Smooth muscle cell (in vitro differentiated cells): ENCODE measurements at regions not wholly inside any gene's neighbourhood (a gene's known extent, or its start where the extent isn't known, plus 50 kb on each side); places are given as distances from the start of the nearest gene placed in this dataset.

Experiments
- DNase-seq: peaks from one replicate; lab custom pipeline; 2025; ENCODE audit not compliant: unreplicated experiment; lab: John Stamatoyannopoulos, UW
- H2AFZ ChIP-seq: fragments of 200-600 bp; sonication (generic); 2 replicates; pipeline ENCODE4 v1.6.0; 2016; ENCODE audit warnings: antibody characterized with exemption, low read depth, mild to moderate bottlenecking
- H3F3A ChIP-seq: fragments of 200-600 bp; sonication (generic); 2 replicates; pipeline ENCODE4 v1.6.0; 2017; ENCODE audit warnings: antibody characterized with exemption, low read depth
- H3K27ac ChIP-seq: fragments of 200-600 bp; sonication (generic); 2 replicates; pipeline ENCODE4 v1.5.1; 2016; ENCODE audit warnings: low read depth, mild to moderate bottlenecking
- H3K27me3 ChIP-seq: fragments of 200-600 bp; sonication (generic); 2 replicates; pipeline ENCODE4 v1.6.1; 2016; ENCODE audit warnings: low read depth, mild to moderate bottlenecking
- H3K36me3 ChIP-seq: fragments of 200-600 bp; sonication (generic); 2 replicates; pipeline ENCODE4 v1.5.1; 2016; ENCODE audit warnings: low read depth
- H3K4me1 ChIP-seq: fragments of 200-600 bp; sonication (generic); 2 replicates; pipeline ENCODE4 v1.5.1; 2016; ENCODE audit warnings: low read depth
- H3K4me2 ChIP-seq: fragments of 200-600 bp; sonication (generic); 2 replicates; pipeline ENCODE4 v1.6.0; 2016; ENCODE audit warnings: mild to moderate bottlenecking
- H3K4me3 ChIP-seq: fragments of 200-600 bp; sonication (generic); 2 replicates; pipeline ENCODE4 v1.5.1; 2016; ENCODE audit warnings: mild to moderate bottlenecking
- H3K79me2 ChIP-seq: fragments of 200-600 bp; sonication (generic); 2 replicates; pipeline ENCODE4 v1.6.0; 2016; ENCODE audit warnings: low read depth, mild to moderate bottlenecking
- H3K9ac ChIP-seq: fragments of 200-600 bp; sonication (generic); 2 replicates; pipeline ENCODE4 v1.6.0; 2016; ENCODE audit warnings: low read depth
- H3K9me3 ChIP-seq: fragments of 200-600 bp; sonication (generic); replicated peaks from 2 replicates; pipeline ENCODE4 v1.5.1; 2016; ENCODE audit warnings: low read depth
- H4K20me1 ChIP-seq: fragments of 200-600 bp; sonication (generic); 2 replicates; pipeline ENCODE4 v1.6.0; 2016; ENCODE audit warnings: low read depth
- WGBS: methylation state at CpG from one replicate; pipeline ENCODE4 v1.1.7; 2016; ENCODE audit warnings: low lambda C conversion rate; 5-methylcytosine and 5-hydroxymethylcytosine counted together
- TF ChIP-seq, protein P1 (sequence below): fragments of 200-600 bp; sonication (generic); IDR thresholded peaks from 2 replicates; pipeline ENCODE4 v1.5.1; 2017; ENCODE audit warnings: borderline replicate concordance, mild to moderate bottlenecking, antibody characterized with exemption; ENCODE audit not compliant: insufficient read depth, poor library complexity, severe bottlenecking

- no peak overlapping the region for H3K4me3 ChIP-seq
- H3K4me2 ChIP-seq: peak overlapping the region; percentile 18
- no peaks in the 10 kb centered on the region for H3F3A ChIP-seq
- no peaks in the 10 kb centered on the region for H4K20me1 ChIP-seq
- no peak overlapping the region for H2AFZ ChIP-seq
- no peak for DNase-seq
- peaks cover 9% of the 10 kb centered on the region for H3K4me1 ChIP-seq
- H3K79me2 ChIP-seq: no peaks in the 10 kb centered on the region
- no peaks in the 10 kb centered on the region for H3K36me3 ChIP-seq
- H3K27me3 ChIP-seq: no peaks in the 10 kb centered on the region
- 47% methylated on average over 6 of the region's 6 CpGs for WGBS
- no peaks in the 10 kb centered on the region for H3K9me3 ChIP-seq
- TF ChIP-seq, protein P1, sequence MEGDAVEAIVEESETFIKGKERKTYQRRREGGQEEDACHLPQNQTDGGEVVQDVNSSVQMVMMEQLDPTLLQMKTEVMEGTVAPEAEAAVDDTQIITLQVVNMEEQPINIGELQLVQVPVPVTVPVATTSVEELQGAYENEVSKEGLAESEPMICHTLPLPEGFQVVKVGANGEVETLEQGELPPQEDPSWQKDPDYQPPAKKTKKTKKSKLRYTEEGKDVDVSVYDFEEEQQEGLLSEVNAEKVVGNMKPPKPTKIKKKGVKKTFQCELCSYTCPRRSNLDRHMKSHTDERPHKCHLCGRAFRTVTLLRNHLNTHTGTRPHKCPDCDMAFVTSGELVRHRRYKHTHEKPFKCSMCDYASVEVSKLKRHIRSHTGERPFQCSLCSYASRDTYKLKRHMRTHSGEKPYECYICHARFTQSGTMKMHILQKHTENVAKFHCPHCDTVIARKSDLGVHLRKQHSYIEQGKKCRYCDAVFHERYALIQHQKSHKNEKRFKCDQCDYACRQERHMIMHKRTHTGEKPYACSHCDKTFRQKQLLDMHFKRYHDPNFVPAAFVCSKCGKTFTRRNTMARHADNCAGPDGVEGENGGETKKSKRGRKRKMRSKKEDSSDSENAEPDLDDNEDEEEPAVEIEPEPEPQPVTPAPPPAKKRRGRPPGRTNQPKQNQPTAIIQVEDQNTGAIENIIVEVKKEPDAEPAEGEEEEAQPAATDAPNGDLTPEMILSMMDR: no peak
- no peak overlapping the region for H3K9ac ChIP-seq
- H3K27ac ChIP-seq: no peak overlapping the region
These were observed 241.4 kb upstream of the DYNLRB2 start for GRCh38 chr16:80299416-80299815.

DNA sequence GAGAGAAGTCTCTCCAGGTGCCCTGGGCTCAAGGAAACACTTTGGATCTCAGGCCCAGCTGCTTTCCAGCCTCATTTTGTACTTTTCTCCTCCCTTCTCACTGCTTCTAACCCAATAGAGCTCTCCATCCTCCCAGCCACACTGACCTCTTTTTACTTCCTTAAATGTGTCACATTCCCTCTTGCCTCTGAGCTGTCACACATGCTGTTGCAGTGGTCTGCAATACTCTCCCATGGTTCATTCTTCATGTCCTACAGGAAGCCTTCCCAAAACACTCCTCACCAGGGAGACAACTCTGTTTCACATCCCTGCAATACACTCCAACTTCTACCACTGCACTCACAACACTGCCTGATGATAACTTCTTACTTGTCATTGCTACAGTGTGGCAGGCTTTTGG lies 242.1 kb upstream of the DYNLRB2 start:
- Histone ChIP-seq H3K27me3 (no peaks in the 10 kb centered on the region), H3K36me3 (no peaks in the 10 kb centered on the region), H3F3A (no peaks in the 10 kb centered on the region), H3K9me3 (no peaks in the 10 kb centered on the region), H3K27ac (no peak overlapping the region), H3K4me2 (peak overlapping the region; percentile 18), H4K20me1 (no peaks in the 10 kb centered on the region), H3K79me2 (no peaks in the 10 kb centered on the region), H3K9ac (no peak overlapping the region), H2AFZ (no peak overlapping the region), H3K4me3 (no peak overlapping the region), H3K4me1 (peaks cover 4% of the 10 kb centered on the region)
- no peak for DNase-seq
- TF ChIP-seq, protein P1: no peak

- H3K4me1 ChIP-seq: no peaks in the 10 kb centered on the region
- no peak overlapping the region for H2AFZ ChIP-seq
- H3K27ac ChIP-seq: no peak overlapping the region
- no peak overlapping the region for H3K9ac ChIP-seq
- H3F3A ChIP-seq: no peaks in the 10 kb centered on the region
- no peaks in the 10 kb centered on the region for H3K79me2 ChIP-seq
- H3K4me2 ChIP-seq: no peak overlapping the region
- H3K36me3 ChIP-seq: no peaks in the 10 kb centered on the region
- peaks cover 7% of the 10 kb centered on the region for H3K27me3 ChIP-seq
- H3K4me3 ChIP-seq: no peak overlapping the region
- WGBS: 99% methylated on average over 7 of the region's 7 CpGs
- H3K9me3 ChIP-seq: no peaks in the 10 kb centered on the region
- no peak for DNase-seq
- no peaks in the 10 kb centered on the region for H4K20me1 ChIP-seq
- TF ChIP-seq, protein P1: no peak
These were observed 244.8 kb upstream of the DYNLRB2 start for GRCh38 chr16:80296034-80296433.

- Histone ChIP-seq H3F3A (no peaks in the 10 kb centered on the region), H3K4me2 (no peak overlapping the region), H2AFZ (no peak overlapping the region), H3K79me2 (no peaks in the 10 kb centered on the region), H3K4me3 (no peak overlapping the region), H3K9me3 (no peaks in the 10 kb centered on the region), H3K4me1 (no peaks in the 10 kb centered on the region), H3K36me3 (no peaks in the 10 kb centered on the region), H4K20me1 (no peaks in the 10 kb centered on the region), H3K27me3 (peaks cover 24% of the 10 kb centered on the region), H3K9ac (no peak overlapping the region), H3K27ac (no peak overlapping the region)
- WGBS: 80% methylated on average over 4 of the region's 4 CpGs
- TF ChIP-seq, protein P1: no peak
- DNase-seq: no peak
These were observed 246.6 kb upstream of the DYNLRB2 start for GRCh38 chr16:80294172-80294571.
